GM18508 (cell line): ENCODE measurements at regions not wholly inside any gene's neighbourhood (a gene's known extent, or its start where the extent isn't known, plus 50 kb on each side); places are given as distances from the start of the nearest gene placed in this dataset.
"Not testable (repeated sequence)": the region's sequence is repeated elsewhere in the genome, so short reads cannot be mapped to it uniquely, and the experiment has no call there.

Experiments used
- ATAC-seq: cut with Tn5 transposase; IDR thresholded peaks from one replicate; pipeline ENCODE4 v1.9.1; 2021; ENCODE audit warnings: moderate number of reproducible peaks; ENCODE audit not compliant: insufficient read depth, unreplicated experiment

- ATAC-seq: no peak
Measured at GRCh38 chr2:207216457-207216856, 50.7 kb upstream of the KLF7 start.

GRCh38 chr2:207217442-207217841 is 51.7 kb upstream of the KLF7 start:
- no peak for ATAC-seq

GRCh38 chr2:207219081-207219630 is 53.4 kb upstream of the KLF7 start:
- no peak for ATAC-seq

- ATAC-seq: no peak
Measured at GRCh38 chr2:207219676-207220501, 54.1 kb upstream of the KLF7 start.

GRCh38 chr2:207221731-207222130 is 56.0 kb upstream of the KLF7 start:
- ATAC-seq: no peak

GRCh38 chr2:207223051-207223450 is 57.3 kb upstream of the KLF7 start:
- ATAC-seq: peak; percentile 88

GRCh38 chr2:207224381-207224780 is 58.6 kb upstream of the KLF7 start:
- ATAC-seq: no peak

- ATAC-seq: no peak
Measured at GRCh38 chr2:207224791-207225482, 59.2 kb upstream of the KLF7 start.

- ATAC-seq: peak; percentile 36
Measured at GRCh38 chr2:207225773-207226172, 60.0 kb upstream of the KLF7 start.

GRCh38 chr2:207226243-207226642 is 60.5 kb upstream of the KLF7 start:
- no peak for ATAC-seq

- no peak for ATAC-seq
Measured at GRCh38 chr2:207226671-207227061, 60.9 kb upstream of the KLF7 start.

GRCh38 chr2:207227062-207227748 is 61.5 kb upstream of the KLF7 start:
- no peak for ATAC-seq

- ATAC-seq: no peak
Measured at GRCh38 chr2:207227749-207228145, 62.0 kb upstream of the KLF7 start.

- no peak for ATAC-seq
Measured at GRCh38 chr2:207228402-207228801, 62.7 kb upstream of the KLF7 start.

GRCh38 chr2:207229161-207229560 is 63.4 kb upstream of the KLF7 start:
- no peak for ATAC-seq

GRCh38 chr2:207230261-207231105 is 64.7 kb upstream of the KLF7 start:
- no peak for ATAC-seq

GRCh38 chr2:207231106-207231865 is 65.5 kb upstream of the KLF7 start:
- no peak for ATAC-seq

GRCh38 chr2:207231967-207232366 is 66.2 kb upstream of the KLF7 start:
- no peak for ATAC-seq

GRCh38 chr2:207233141-207233540 is 67.4 kb upstream of the KLF7 start:
- ATAC-seq: not testable (repeated sequence)
